Activated naive CD8-positive, alpha-beta T cell treated with anti-CD3 and anti-CD28 coated beads, Interleukin-2, amount 50 U/mL, for 24 hours (primary cell): ENCODE measurements at regions not wholly inside any gene's neighbourhood (a gene's known extent, or its start where the extent isn't known, plus 50 kb on each side); places are given as distances from the start of the nearest gene placed in this dataset.

ENCODE experiments used
- ATAC-seq: fragments of 150-1000 bp; cut with Tn5 transposase; one replicate; pipeline ENCODE4 v1.10.0; 2021
- DNase-seq: peaks from one replicate; pipeline ENCODE4 v3.0.0; 2021
- H3K27ac Mint-ChIP-seq: one replicate; pipeline ENCODE4 v1.8.0; 2021; ENCODE audit warnings: mild to moderate bottlenecking, mixed read lengths
- H3K27me3 Mint-ChIP-seq: one replicate; pipeline ENCODE4 v1.8.0; 2021; ENCODE audit warnings: mixed read lengths
- H3K36me3 Mint-ChIP-seq: one replicate; pipeline ENCODE4 v1.8.0; 2021; ENCODE audit warnings: low read depth, mixed read lengths
- H3K4me1 Mint-ChIP-seq: one replicate; pipeline ENCODE4 v1.8.0; 2021; ENCODE audit warnings: mixed read lengths
- H3K4me3 Mint-ChIP-seq: one replicate; pipeline ENCODE4 v1.8.0; 2021; ENCODE audit warnings: mild to moderate bottlenecking, moderate library complexity, mixed read lengths
- H3K9me3 Mint-ChIP-seq: one replicate; pipeline ENCODE4 v1.8.0; 2021; ENCODE audit warnings: mixed read lengths

- DNase-seq (no peak), ATAC-seq (no peak)
- Mint-ChIP-seq H3K27me3 (peaks cover 30% of the 10 kb centered on the region), H3K36me3 (no peaks in the 10 kb centered on the region), H3K4me1 (peaks cover 18% of the 10 kb centered on the region), H3K4me3 (no peak overlapping the region), H3K9me3 (no peaks in the 10 kb centered on the region), H3K27ac (no peak overlapping the region)
Observed at GRCh38 chr11:123378096-123378495, 52.0 kb upstream of the GRAMD1B start.

GRCh38 chr11:123377355-123377754 lies 52.7 kb upstream of the GRAMD1B start:
- ATAC-seq (no peak), DNase-seq (no peak)
- Mint-ChIP-seq H3K4me3 (no peak overlapping the region), H3K27ac (no peak overlapping the region), H3K4me1 (peaks cover 18% of the 10 kb centered on the region), H3K9me3 (no peaks in the 10 kb centered on the region), H3K36me3 (no peaks in the 10 kb centered on the region), H3K27me3 (peaks cover 30% of the 10 kb centered on the region)

GRCh38 chr11:123375832-123376231 lies 54.2 kb upstream of the GRAMD1B start:
- peaks cover 6% of the 10 kb centered on the region for H3K4me1 Mint-ChIP-seq
- no peak for ATAC-seq

GRCh38 chr11:123374622-123374968 lies 55.5 kb upstream of the GRAMD1B start:
- Mint-ChIP-seq H3K9me3 (no peaks in the 10 kb centered on the region), H3K4me1 (no peaks in the 10 kb centered on the region), H3K27me3 (peaks cover 33% of the 10 kb centered on the region), H3K4me3 (no peak overlapping the region), H3K36me3 (no peaks in the 10 kb centered on the region), H3K27ac (no peak overlapping the region)
- ATAC-seq, result no peak
- no peak for DNase-seq

More at GRCh38 chr11:123375832-123376231, 54.2 kb upstream of the GRAMD1B start:
- peaks cover 31% of the 10 kb centered on the region for H3K27me3 Mint-ChIP-seq
- no peaks in the 10 kb centered on the region for H3K36me3 Mint-ChIP-seq
- DNase-seq, result no peak
- H3K9me3 Mint-ChIP-seq, result no peaks in the 10 kb centered on the region
- no peak overlapping the region for H3K4me3 Mint-ChIP-seq
- H3K27ac Mint-ChIP-seq, result no peak overlapping the region

GRCh38 chr11:123373754-123374621 lies 56.1 kb upstream of the GRAMD1B start:
- Mint-ChIP-seq H3K27ac (no peak overlapping the region), H3K27me3 (peaks cover 31% of the 10 kb centered on the region), H3K4me3 (no peak overlapping the region), H3K36me3 (peaks cover 1% of the 10 kb centered on the region), H3K9me3 (no peaks in the 10 kb centered on the region), H3K4me1 (peaks cover 2% of the 10 kb centered on the region)
- DNase-seq, result no peak
- ATAC-seq, result no peak

GRCh38 chr11:123371506-123372297 lies 58.4 kb upstream of the GRAMD1B start:
- no peak for DNase-seq
- Mint-ChIP-seq H3K9me3 (no peaks in the 10 kb centered on the region), H3K4me1 (peaks cover 2% of the 10 kb centered on the region), H3K27me3 (peaks cover 20% of the 10 kb centered on the region), H3K27ac (no peak overlapping the region), H3K4me3 (no peak overlapping the region), H3K36me3 (peaks cover 1% of the 10 kb centered on the region)
- ATAC-seq, result no peak

GRCh38 chr11:123366924-123367323 lies 63.1 kb upstream of the GRAMD1B start:
- no peak overlapping the region for H3K27ac Mint-ChIP-seq
- DNase-seq (no peak), ATAC-seq (no peak)
- no peaks in the 10 kb centered on the region for H3K9me3 Mint-ChIP-seq
- peaks cover 23% of the 10 kb centered on the region for H3K4me1 Mint-ChIP-seq
- H3K36me3 Mint-ChIP-seq, result peaks cover 3% of the 10 kb centered on the region
- peaks cover 36% of the 10 kb centered on the region for H3K27me3 Mint-ChIP-seq
- no peak overlapping the region for H3K4me3 Mint-ChIP-seq

- DNase-seq, result no peak
- ATAC-seq, result no peak
- Mint-ChIP-seq H3K4me1 (peaks cover 28% of the 10 kb centered on the region), H3K4me3 (no peak overlapping the region), H3K27ac (no peak overlapping the region), H3K9me3 (no peaks in the 10 kb centered on the region), H3K36me3 (peaks cover 3% of the 10 kb centered on the region), H3K27me3 (peaks cover 45% of the 10 kb centered on the region)
Observed at GRCh38 chr11:123365955-123366354, 64.1 kb upstream of the GRAMD1B start.

- Mint-ChIP-seq H3K9me3 (no peaks in the 10 kb centered on the region), H3K4me3 (no peak overlapping the region), H3K36me3 (peaks cover 2% of the 10 kb centered on the region), H3K4me1 (peaks cover 30% of the 10 kb centered on the region), H3K27me3 (peaks cover 48% of the 10 kb centered on the region), H3K27ac (no peak overlapping the region)
- DNase-seq (no peak), ATAC-seq (no peak)
Observed at GRCh38 chr11:123364080-123364479, 66.0 kb upstream of the GRAMD1B start.

- Mint-ChIP-seq H3K9me3 (no peaks in the 10 kb centered on the region), H3K4me3 (no peak overlapping the region), H3K4me1 (peaks cover 30% of the 10 kb centered on the region), H3K36me3 (peaks cover 2% of the 10 kb centered on the region), H3K27ac (peak overlapping the region; percentile 40), H3K27me3 (peaks cover 52% of the 10 kb centered on the region)
- ATAC-seq, result no peak
- DNase-seq, result no peak
Observed at GRCh38 chr11:123363556-123363955, 66.5 kb upstream of the GRAMD1B start.

GRCh38 chr11:123362941-123363340 lies 67.1 kb upstream of the GRAMD1B start:
- Mint-ChIP-seq H3K9me3 (no peaks in the 10 kb centered on the region), H3K36me3 (peaks cover 2% of the 10 kb centered on the region), H3K4me3 (peak overlapping the region; percentile 63), H3K27me3 (peaks cover 55% of the 10 kb centered on the region), H3K4me1 (peaks cover 32% of the 10 kb centered on the region), H3K27ac (peak overlapping the region; percentile 24)
- DNase-seq (no peak), ATAC-seq (no peak)

GRCh38 chr11:123362186-123362585 lies 67.9 kb upstream of the GRAMD1B start:
- H3K27ac Mint-ChIP-seq, result no peak overlapping the region
- ATAC-seq (no peak), DNase-seq (no peak)
- peaks cover 40% of the 10 kb centered on the region for H3K4me1 Mint-ChIP-seq
- no peak overlapping the region for H3K4me3 Mint-ChIP-seq
- H3K9me3 Mint-ChIP-seq, result no peaks in the 10 kb centered on the region
- peaks cover 2% of the 10 kb centered on the region for H3K36me3 Mint-ChIP-seq
- peaks cover 52% of the 10 kb centered on the region for H3K27me3 Mint-ChIP-seq

- H3K36me3 Mint-ChIP-seq, result peaks cover 3% of the 10 kb centered on the region
- ATAC-seq (no peak), DNase-seq (no peak)
- no peaks in the 10 kb centered on the region for H3K9me3 Mint-ChIP-seq
- H3K4me1 Mint-ChIP-seq, result peaks cover 51% of the 10 kb centered on the region
- H3K27me3 Mint-ChIP-seq, result peaks cover 51% of the 10 kb centered on the region
- H3K4me3 Mint-ChIP-seq, result no peak overlapping the region
- H3K27ac Mint-ChIP-seq, result no peak overlapping the region
Observed at GRCh38 chr11:123361110-123361509, 69.0 kb upstream of the GRAMD1B start.

GRCh38 chr11:123360267-123360936 lies 69.7 kb upstream of the GRAMD1B start:
- no peak for DNase-seq
- H3K4me3 Mint-ChIP-seq, result peak overlapping the region; percentile 24
- peaks cover 2% of the 10 kb centered on the region for H3K36me3 Mint-ChIP-seq
- H3K4me1 Mint-ChIP-seq, result peaks cover 53% of the 10 kb centered on the region
- no peak overlapping the region for H3K27ac Mint-ChIP-seq
- no peaks in the 10 kb centered on the region for H3K9me3 Mint-ChIP-seq
- ATAC-seq, result no peak
- peaks cover 50% of the 10 kb centered on the region for H3K27me3 Mint-ChIP-seq
